OCI-LY3 (cell line): ENCODE measurements at regions not wholly inside any gene's neighbourhood (a gene's known extent, or its start where the extent isn't known, plus 50 kb on each side); places are given as distances from the start of the nearest gene placed in this dataset.

Experiments
- CTCF ChIP-seq: fragments of 200-600, 300-600 bp; sonication (generic); IDR thresholded peaks from 2 replicates; pipeline ENCODE4 v1.5.1; 2014; ENCODE audit warnings: antibody characterized with exemption, low read length, low read depth
- EZH2phosphoT487 ChIP-seq: fragments of 200-600 bp; shearing (Covaris generic); IDR thresholded peaks from 2 replicates; pipeline ENCODE4 v1.6.1; 2018; ENCODE audit warnings: antibody characterized with exemption, mixed run types, low read depth

GRCh38 chr2:206392118-206392517 lies 51.2 kb upstream of the ADAM23 start:
- TF ChIP-seq CTCF (peak; percentile 90), EZH2phosphoT487 (no peak)
